WTC11 (cell line): ENCODE measurements at regions not wholly inside any gene's neighbourhood (a gene's known extent, or its start where the extent isn't known, plus 50 kb on each side); places are given as distances from the start of the nearest gene placed in this dataset.

Source experiments
- ATAC-seq: fragments of 200-7000 bp; cut with Tn5 transposase; 2 replicates; pipeline ENCODE4 v1.10.0; 2021; ENCODE audit warnings: mild to moderate bottlenecking, moderate library complexity
- CTCF ChIA-PET: fragments of 300-600 bp; sonication (Branson Sonifier 250); formaldehyde crosslinking; loops from one replicate; lab custom pipeline; 2021; ENCODE audit warnings: antibody characterized with exemption; lab: Charles Lee
- POLR2A ChIA-PET: fragments of 350-600 bp; sonication (Branson Sonifier 250); formaldehyde crosslinking; loops from one replicate; lab custom pipeline; 2021; ENCODE audit warnings: antibody characterized with exemption; lab: Charles Lee
- DNase-seq: peaks from one replicate; pipeline ENCODE4 v3.0.0; 2021; ENCODE audit warnings: low spot score
- H3K27ac Mint-ChIP-seq: 2 replicates; pipeline ENCODE4 v1.8.0; 2021; ENCODE audit warnings: mixed read lengths
- H3K27me3 Mint-ChIP-seq: 2 replicates; pipeline ENCODE4 v1.8.0; 2021; ENCODE audit warnings: low read depth, mild to moderate bottlenecking, moderate library complexity, mixed read lengths
- H3K36me3 Mint-ChIP-seq: 2 replicates; pipeline ENCODE4 v1.8.0; 2021; ENCODE audit warnings: mixed read lengths
- H3K4me1 Mint-ChIP-seq: 2 replicates; pipeline ENCODE4 v1.8.0; 2022; ENCODE audit warnings: mixed read lengths
- H3K4me3 Mint-ChIP-seq: 2 replicates; pipeline ENCODE4 v1.8.0; 2021; ENCODE audit warnings: mild to moderate bottlenecking, moderate library complexity, mixed read lengths
- H3K9me3 Mint-ChIP-seq: 2 replicates; pipeline ENCODE4 v1.8.0; 2021; ENCODE audit warnings: mixed read lengths
- ATF1 ChIP-seq: sonication (generic); formaldehyde crosslinking; IDR thresholded peaks from 2 replicates; pipeline ENCODE4 v1.8.1; 2023; ENCODE audit warnings: mild to moderate bottlenecking, moderate library complexity, missing genetic modification reagents
- ATF3 ChIP-seq: sonication (generic); formaldehyde crosslinking; conservative IDR thresholded peaks from 2 replicates; pipeline ENCODE4 v1.8.1; 2022; ENCODE audit warnings: mild to moderate bottlenecking, missing genetic modification reagents
- FOXP1 ChIP-seq: sonication (generic); formaldehyde crosslinking; IDR thresholded peaks from 2 replicates; pipeline ENCODE4 v1.8.0; 2022; ENCODE audit warnings: missing genetic modification reagents, mild to moderate bottlenecking, moderate library complexity, borderline replicate concordance
- HMGA2 ChIP-seq: fragments of 250-450 bp; sonication (Bioruptor Pico); IDR thresholded peaks from 2 replicates; pipeline ENCODE4 v1.4.0; 2021; ENCODE audit warnings: mild to moderate bottlenecking, moderate library complexity
- MXD4 ChIP-seq: fragments of 250-450 bp; sonication (Bioruptor Pico); IDR thresholded peaks from 2 replicates; pipeline ENCODE4 v1.8.0; 2021; ENCODE audit warnings: mild to moderate bottlenecking, moderate library complexity, borderline replicate concordance
- NFATC4 ChIP-seq: fragments of 250-450 bp; sonication (Bioruptor Pico); IDR thresholded peaks from 2 replicates; pipeline ENCODE4 v1.9.0; 2021; ENCODE audit warnings: mild to moderate bottlenecking
- NR3C1 ChIP-seq: sonication (generic); formaldehyde crosslinking; conservative IDR thresholded peaks from 2 replicates; pipeline ENCODE4 v1.8.1; 2023; ENCODE audit warnings: low read depth, mild to moderate bottlenecking, missing genetic modification reagents
- PRDM15 ChIP-seq: sonication (generic); formaldehyde crosslinking; IDR thresholded peaks from 2 replicates; pipeline ENCODE4 v1.8.0; 2022; ENCODE audit warnings: missing genetic modification reagents
- SMAD4 ChIP-seq: sonication (generic); formaldehyde crosslinking; IDR thresholded peaks from 2 replicates; pipeline ENCODE4 v1.8.0; 2022; ENCODE audit warnings: mild to moderate bottlenecking, missing genetic modification reagents
- SP1 ChIP-seq: sonication (generic); formaldehyde crosslinking; conservative IDR thresholded peaks from 2 replicates; pipeline ENCODE4 v1.8.1; 2022; ENCODE audit warnings: missing genetic modification reagents
- USF1 ChIP-seq: sonication (generic); formaldehyde crosslinking; IDR thresholded peaks from 2 replicates; pipeline ENCODE4 v1.8.0; 2022; ENCODE audit warnings: mild to moderate bottlenecking, missing genetic modification reagents
- ZBTB21 ChIP-seq: sonication (generic); formaldehyde crosslinking; IDR thresholded peaks from 2 replicates; pipeline ENCODE4 v1.8.1; 2023; ENCODE audit warnings: mild to moderate bottlenecking, missing genetic modification reagents, borderline replicate concordance
- ZNF671 ChIP-seq: fragments of 250-450 bp; sonication (Bioruptor Pico); IDR thresholded peaks from 2 replicates; pipeline ENCODE4 v1.8.0; 2021; ENCODE audit warnings: mild to moderate bottlenecking
- TF ChIP-seq, protein P1 (sequence below): sonication (generic); formaldehyde crosslinking; IDR thresholded peaks from 2 replicates; pipeline ENCODE4 v1.8.0; 2023; ENCODE audit warnings: mild to moderate bottlenecking, missing genetic modification reagents
- TF ChIP-seq, protein P2 (sequence below): fragments of 250-450 bp; sonication (Bioruptor Pico); IDR thresholded peaks from 2 replicates; pipeline ENCODE4 v1.9.0; 2021; ENCODE audit warnings: mild to moderate bottlenecking
- TF ChIP-seq, protein P3 (sequence below): fragments of 250-450 bp; sonication (Bioruptor Pico); IDR thresholded peaks from 2 replicates; pipeline ENCODE4 v2.1.2; 2022; ENCODE audit warnings: mild to moderate bottlenecking, moderate library complexity

- Mint-ChIP-seq H3K4me3 (no peak overlapping the region), H3K4me1 (no peaks in the 10 kb centered on the region), H3K27ac (no peak overlapping the region), H3K36me3 (peaks cover 12% of the 10 kb centered on the region), H3K27me3 (no peaks in the 10 kb centered on the region), H3K9me3 (peaks cover 22% of the 10 kb centered on the region)
- ChIA-PET CTCF (no interaction called here), POLR2A (no interaction called here)
- TF ChIP-seq, protein P1, sequence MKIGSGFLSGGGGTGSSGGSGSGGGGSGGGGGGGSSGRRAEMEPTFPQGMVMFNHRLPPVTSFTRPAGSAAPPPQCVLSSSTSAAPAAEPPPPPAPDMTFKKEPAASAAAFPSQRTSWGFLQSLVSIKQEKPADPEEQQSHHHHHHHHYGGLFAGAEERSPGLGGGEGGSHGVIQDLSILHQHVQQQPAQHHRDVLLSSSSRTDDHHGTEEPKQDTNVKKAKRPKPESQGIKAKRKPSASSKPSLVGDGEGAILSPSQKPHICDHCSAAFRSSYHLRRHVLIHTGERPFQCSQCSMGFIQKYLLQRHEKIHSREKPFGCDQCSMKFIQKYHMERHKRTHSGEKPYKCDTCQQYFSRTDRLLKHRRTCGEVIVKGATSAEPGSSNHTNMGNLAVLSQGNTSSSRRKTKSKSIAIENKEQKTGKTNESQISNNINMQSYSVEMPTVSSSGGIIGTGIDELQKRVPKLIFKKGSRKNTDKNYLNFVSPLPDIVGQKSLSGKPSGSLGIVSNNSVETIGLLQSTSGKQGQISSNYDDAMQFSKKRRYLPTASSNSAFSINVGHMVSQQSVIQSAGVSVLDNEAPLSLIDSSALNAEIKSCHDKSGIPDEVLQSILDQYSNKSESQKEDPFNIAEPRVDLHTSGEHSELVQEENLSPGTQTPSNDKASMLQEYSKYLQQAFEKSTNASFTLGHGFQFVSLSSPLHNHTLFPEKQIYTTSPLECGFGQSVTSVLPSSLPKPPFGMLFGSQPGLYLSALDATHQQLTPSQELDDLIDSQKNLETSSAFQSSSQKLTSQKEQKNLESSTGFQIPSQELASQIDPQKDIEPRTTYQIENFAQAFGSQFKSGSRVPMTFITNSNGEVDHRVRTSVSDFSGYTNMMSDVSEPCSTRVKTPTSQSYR (CRISPR knock-in tag) = no peak
- TF ChIP-seq NFATC4 (CRISPR knock-in tag) = no peak
- TF ChIP-seq SMAD4 = no peak
- TF ChIP-seq FOXP1 = no peak
- TF ChIP-seq USF1 (CRISPR knock-in tag) = no peak
- no peak for TF ChIP-seq ATF3 (CRISPR knock-in tag)
- TF ChIP-seq, protein P2, sequence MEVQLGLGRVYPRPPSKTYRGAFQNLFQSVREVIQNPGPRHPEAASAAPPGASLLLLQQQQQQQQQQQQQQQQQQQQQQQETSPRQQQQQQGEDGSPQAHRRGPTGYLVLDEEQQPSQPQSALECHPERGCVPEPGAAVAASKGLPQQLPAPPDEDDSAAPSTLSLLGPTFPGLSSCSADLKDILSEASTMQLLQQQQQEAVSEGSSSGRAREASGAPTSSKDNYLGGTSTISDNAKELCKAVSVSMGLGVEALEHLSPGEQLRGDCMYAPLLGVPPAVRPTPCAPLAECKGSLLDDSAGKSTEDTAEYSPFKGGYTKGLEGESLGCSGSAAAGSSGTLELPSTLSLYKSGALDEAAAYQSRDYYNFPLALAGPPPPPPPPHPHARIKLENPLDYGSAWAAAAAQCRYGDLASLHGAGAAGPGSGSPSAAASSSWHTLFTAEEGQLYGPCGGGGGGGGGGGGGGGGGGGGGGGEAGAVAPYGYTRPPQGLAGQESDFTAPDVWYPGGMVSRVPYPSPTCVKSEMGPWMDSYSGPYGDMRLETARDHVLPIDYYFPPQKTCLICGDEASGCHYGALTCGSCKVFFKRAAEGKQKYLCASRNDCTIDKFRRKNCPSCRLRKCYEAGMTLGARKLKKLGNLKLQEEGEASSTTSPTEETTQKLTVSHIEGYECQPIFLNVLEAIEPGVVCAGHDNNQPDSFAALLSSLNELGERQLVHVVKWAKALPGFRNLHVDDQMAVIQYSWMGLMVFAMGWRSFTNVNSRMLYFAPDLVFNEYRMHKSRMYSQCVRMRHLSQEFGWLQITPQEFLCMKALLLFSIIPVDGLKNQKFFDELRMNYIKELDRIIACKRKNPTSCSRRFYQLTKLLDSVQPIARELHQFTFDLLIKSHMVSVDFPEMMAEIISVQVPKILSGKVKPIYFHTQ = no peak
- no peak for TF ChIP-seq MXD4
- no peak for TF ChIP-seq ZBTB21 (CRISPR knock-in tag)
- TF ChIP-seq, protein P3, sequence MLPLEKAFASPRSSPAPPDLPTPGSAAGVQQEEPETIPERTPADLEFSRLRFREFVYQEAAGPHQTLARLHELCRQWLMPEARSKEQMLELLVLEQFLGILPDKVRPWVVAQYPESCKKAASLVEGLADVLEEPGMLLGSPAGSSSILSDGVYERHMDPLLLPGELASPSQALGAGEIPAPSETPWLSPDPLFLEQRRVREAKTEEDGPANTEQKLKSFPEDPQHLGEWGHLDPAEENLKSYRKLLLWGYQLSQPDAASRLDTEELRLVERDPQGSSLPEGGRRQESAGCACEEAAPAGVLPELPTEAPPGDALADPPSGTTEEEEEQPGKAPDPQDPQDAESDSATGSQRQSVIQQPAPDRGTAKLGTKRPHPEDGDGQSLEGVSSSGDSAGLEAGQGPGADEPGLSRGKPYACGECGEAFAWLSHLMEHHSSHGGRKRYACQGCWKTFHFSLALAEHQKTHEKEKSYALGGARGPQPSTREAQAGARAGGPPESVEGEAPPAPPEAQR (CRISPR knock-in tag) = no peak
- no peak for TF ChIP-seq ZNF671
- TF ChIP-seq SP1 (CRISPR knock-in tag) = no peak
- no peak for TF ChIP-seq HMGA2 (CRISPR knock-in tag)
- TF ChIP-seq ATF1 (CRISPR knock-in tag) = no peak
- no peak for TF ChIP-seq NR3C1 (CRISPR knock-in tag)
- no peak for TF ChIP-seq PRDM15 (CRISPR knock-in tag)
- DNase-seq (no peak), ATAC-seq (no peak)
Observed at GRCh38 chr13:22618002-22618401, 562.8 kb upstream of the SGCG start.
